ENCODE measurements at regions not wholly inside any gene's neighbourhood (a gene's known extent, or its start where the extent isn't known, plus 50 kb on each side); places are given as distances from the start of the nearest gene placed in this dataset.

DNA sequence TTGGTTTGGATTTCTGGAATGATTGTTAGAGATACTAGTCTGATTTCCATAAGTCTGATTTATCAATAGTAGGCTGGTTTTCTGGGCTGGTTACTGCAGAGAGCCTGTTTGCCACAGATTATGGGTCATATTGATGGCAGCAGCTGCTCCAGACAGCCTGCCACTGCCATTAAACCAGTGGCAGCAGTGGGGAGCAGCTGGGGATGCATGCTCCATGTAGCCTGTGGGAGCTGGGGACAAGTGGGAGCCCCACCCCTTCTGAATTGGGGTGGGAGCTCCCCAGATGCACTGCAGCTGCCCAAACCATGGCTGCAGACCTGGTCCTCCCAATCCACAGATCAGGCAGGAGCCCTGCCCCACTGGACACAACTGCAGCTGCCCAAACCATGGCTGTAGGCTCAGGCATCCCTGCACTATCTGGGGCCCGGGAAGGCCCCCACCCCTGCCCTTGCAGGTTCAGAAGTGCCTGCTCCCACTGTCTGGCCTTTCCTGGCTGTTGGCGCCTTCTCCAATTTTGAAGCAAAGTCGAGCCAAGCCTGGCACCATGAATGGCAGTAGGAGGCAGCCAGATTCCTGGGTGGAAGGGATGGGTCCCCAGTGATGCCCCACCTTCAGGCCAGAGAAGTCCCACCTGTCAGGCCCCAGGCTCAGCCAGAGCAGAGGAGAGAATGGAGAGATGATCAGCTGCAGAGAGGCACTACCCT is 402.9 kb upstream of the TYRP1 start:
- H3K9me3 ChIP-seq (replicated peaks; ENCODE audit: insufficient read depth, low read length), result no peaks in the 10 kb centered on the region
- H3K27me3 ChIP-seq (replicated peaks; ENCODE audit: insufficient read depth, low read length), result no peaks in the 10 kb centered on the region

GRCh38 chr9:12305211-12305610 is 388.0 kb upstream of the TYRP1 start:
- Histone ChIP-seq H3K36me3 (replicated peaks; ENCODE audit: insufficient read depth, low read length) (no peaks in the 10 kb centered on the region), H3K9ac (ENCODE audit: low read length) (no peak overlapping the region), H3F3A (ENCODE audit: insufficient read depth, low read length) (no peaks in the 10 kb centered on the region), H4K20me1 (ENCODE audit: insufficient read depth, low read length) (no peaks in the 10 kb centered on the region), H3K4me2 (ENCODE audit: low read depth, low read length) (no peak overlapping the region), H3K4me1 (ENCODE audit: low read length) (no peaks in the 10 kb centered on the region), H2AFZ (ENCODE audit: low read length) (no peak overlapping the region), H3K9me2 (replicated peaks; ENCODE audit: insufficient read depth, low read length) (no peaks in the 10 kb centered on the region), H3K4me3 (ENCODE audit: low read length) (no peak overlapping the region), H3K27me3 (replicated peaks; ENCODE audit: insufficient read depth, low read length) (no peaks in the 10 kb centered on the region), H3K27ac (ENCODE audit: low read length) (no peak overlapping the region), H3K79me2 (ENCODE audit: low read length) (no peaks in the 10 kb centered on the region), H3K9me3 (replicated peaks; ENCODE audit: insufficient read depth, low read length) (no peaks in the 10 kb centered on the region)
- DNase-seq, result no peak
- TF ChIP-seq CTCF (IDR thresholded peaks at IDR 0.05; ENCODE audit: low read length), result no peak
- no peak for TF ChIP-seq EZH2phosphoT487 (IDR thresholded peaks at IDR 0.05; ENCODE audit: low read length)
- TF ChIP-seq EZH2 (optimal IDR thresholded peaks at IDR 0.05; ENCODE audit: low read depth, low read length), result no peak

More for the DNA sequence above, 402.9 kb upstream of the TYRP1 start:
- H3K4me2 ChIP-seq (ENCODE audit: low read depth, low read length), result no peak overlapping the region
- H3K9me2 ChIP-seq (replicated peaks; ENCODE audit: insufficient read depth, low read length), result no peaks in the 10 kb centered on the region
- H3K4me3 ChIP-seq (ENCODE audit: low read length), result no peak overlapping the region
- no peaks in the 10 kb centered on the region for H3K4me1 ChIP-seq (ENCODE audit: low read length)
- no peak for DNase-seq
- H3K9ac ChIP-seq (ENCODE audit: low read length), result no peak overlapping the region
- no peaks in the 10 kb centered on the region for H3F3A ChIP-seq (ENCODE audit: insufficient read depth, low read length)
- no peak overlapping the region for H3K27ac ChIP-seq (ENCODE audit: low read length)
- TF ChIP-seq EZH2 (optimal IDR thresholded peaks at IDR 0.05; ENCODE audit: low read depth, low read length) (no peak), EZH2phosphoT487 (IDR thresholded peaks at IDR 0.05; ENCODE audit: low read length) (no peak), CTCF (IDR thresholded peaks at IDR 0.05; ENCODE audit: low read length) (no peak)
- no peak overlapping the region for H2AFZ ChIP-seq (ENCODE audit: low read length)
- H4K20me1 ChIP-seq (ENCODE audit: insufficient read depth, low read length), result no peaks in the 10 kb centered on the region
- no peaks in the 10 kb centered on the region for H3K79me2 ChIP-seq (ENCODE audit: low read length)
- H3K36me3 ChIP-seq (replicated peaks; ENCODE audit: insufficient read depth, low read length), result no peaks in the 10 kb centered on the region

DNA sequence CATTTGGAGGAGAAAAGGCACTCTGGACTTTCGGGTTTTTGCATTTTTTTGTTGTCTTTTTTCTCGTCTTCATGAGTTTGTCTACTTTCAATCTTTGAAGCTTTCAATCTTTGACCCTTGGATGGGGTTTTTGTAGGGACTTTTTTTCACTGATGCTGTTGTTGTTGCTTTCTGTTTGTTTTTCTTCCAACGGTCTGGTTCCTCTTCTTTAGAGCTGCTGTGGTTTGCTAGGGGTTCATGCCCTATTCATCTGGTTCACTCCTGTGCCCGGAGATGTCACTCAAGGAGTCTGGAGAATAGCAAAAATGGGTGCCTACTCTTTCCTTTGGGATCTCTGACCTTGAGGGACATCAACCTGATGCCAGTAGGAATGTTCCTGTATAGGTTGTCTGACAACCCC is 378.6 kb upstream of the TYRP1 start:
- Histone ChIP-seq H3K27ac (ENCODE audit: low read length) (no peak overlapping the region), H3K9me2 (replicated peaks; ENCODE audit: insufficient read depth, low read length) (no peaks in the 10 kb centered on the region), H3K27me3 (replicated peaks; ENCODE audit: insufficient read depth, low read length) (no peaks in the 10 kb centered on the region), H3K36me3 (replicated peaks; ENCODE audit: insufficient read depth, low read length) (no peaks in the 10 kb centered on the region), H4K20me1 (ENCODE audit: insufficient read depth, low read length) (no peaks in the 10 kb centered on the region), H3K9me3 (replicated peaks; ENCODE audit: insufficient read depth, low read length) (no peaks in the 10 kb centered on the region), H3K4me1 (ENCODE audit: low read length) (no peaks in the 10 kb centered on the region), H3F3A (ENCODE audit: insufficient read depth, low read length) (no peaks in the 10 kb centered on the region), H2AFZ (ENCODE audit: low read length) (no peak overlapping the region), H3K79me2 (ENCODE audit: low read length) (no peaks in the 10 kb centered on the region), H3K4me3 (ENCODE audit: low read length) (no peak overlapping the region), H3K4me2 (ENCODE audit: low read depth, low read length) (no peak overlapping the region), H3K9ac (ENCODE audit: low read length) (no peak overlapping the region)
- DNase-seq, result no peak
- TF ChIP-seq CTCF (IDR thresholded peaks at IDR 0.05; ENCODE audit: low read length), result no peak

Data from MM.1S (cell line).